ENCODE measurements at regions not wholly inside any gene's neighbourhood (a gene's known extent, or its start where the extent isn't known, plus 50 kb on each side); places are given as distances from the start of the nearest gene placed in this dataset.
"Not testable (repeated sequence)": the region's sequence is repeated elsewhere in the genome, so short reads cannot be mapped to it uniquely, and the experiment has no call there.

- Mint-ChIP-seq H3K27me3 (no peaks in the 10 kb centered on the region), H3K27ac (no peak overlapping the region), H3K9me3 (ENCODE audit: low read depth) (peaks cover 9% of the 10 kb centered on the region)
These were observed 90.4 kb downstream of the PTPRS start for GRCh38 chr19:5250127-5250659.

GRCh38 chr19:5249526-5249925 lies 91.1 kb downstream of the PTPRS start:
- Mint-ChIP-seq H3K27me3 (no peaks in the 10 kb centered on the region), H3K4me1 (ENCODE audit: low read depth) (peaks cover 3% of the 10 kb centered on the region), H3K9me3 (ENCODE audit: low read depth) (peaks cover 5% of the 10 kb centered on the region), H3K4me3 (no peak overlapping the region), H3K27ac (no peak overlapping the region), H3K36me3 (no peaks in the 10 kb centered on the region)

More at GRCh38 chr19:5250127-5250659, 90.4 kb downstream of the PTPRS start:
- Mint-ChIP-seq H3K4me3 (no peak overlapping the region), H3K36me3 (peaks cover 1% of the 10 kb centered on the region), H3K4me1 (ENCODE audit: low read depth) (peaks cover 3% of the 10 kb centered on the region)

- no peaks in the 10 kb centered on the region for H3K9me3 Mint-ChIP-seq (ENCODE audit: low read depth)
- no peaks in the 10 kb centered on the region for H3K27me3 Mint-ChIP-seq
- no peak overlapping the region for H3K4me3 Mint-ChIP-seq
- H3K27ac Mint-ChIP-seq = no peak overlapping the region
- no peaks in the 10 kb centered on the region for H3K36me3 Mint-ChIP-seq
- peaks cover 3% of the 10 kb centered on the region for H3K4me1 Mint-ChIP-seq (ENCODE audit: low read depth)
These were observed 92.5 kb downstream of the PTPRS start for GRCh38 chr19:5247957-5248705.

- H3K27me3 Mint-ChIP-seq = no peaks in the 10 kb centered on the region
- H3K9me3 Mint-ChIP-seq (ENCODE audit: low read depth) = no peaks in the 10 kb centered on the region
- H3K36me3 Mint-ChIP-seq = no peaks in the 10 kb centered on the region
- H3K4me1 Mint-ChIP-seq (ENCODE audit: low read depth) = peaks cover 3% of the 10 kb centered on the region
- no peak overlapping the region for H3K4me3 Mint-ChIP-seq
- H3K27ac Mint-ChIP-seq = no peak overlapping the region
These were observed 94.0 kb downstream of the PTPRS start for GRCh38 chr19:5246554-5247155.

- no peaks in the 10 kb centered on the region for H3K27me3 Mint-ChIP-seq
- H3K4me1 Mint-ChIP-seq (ENCODE audit: low read depth) = peaks cover 3% of the 10 kb centered on the region
- no peak overlapping the region for H3K27ac Mint-ChIP-seq
- no peak overlapping the region for H3K4me3 Mint-ChIP-seq
- H3K9me3 Mint-ChIP-seq (ENCODE audit: low read depth) = no peaks in the 10 kb centered on the region
- no peaks in the 10 kb centered on the region for H3K36me3 Mint-ChIP-seq
These were observed 94.7 kb downstream of the PTPRS start for GRCh38 chr19:5245631-5246553.

GRCh38 chr19:5244351-5244750 lies 96.3 kb downstream of the PTPRS start:
- no peaks in the 10 kb centered on the region for H3K36me3 Mint-ChIP-seq
- H3K27ac Mint-ChIP-seq = no peak overlapping the region
- peaks cover 3% of the 10 kb centered on the region for H3K4me1 Mint-ChIP-seq (ENCODE audit: low read depth)
- no peaks in the 10 kb centered on the region for H3K27me3 Mint-ChIP-seq
- no peak overlapping the region for H3K4me3 Mint-ChIP-seq
- H3K9me3 Mint-ChIP-seq (ENCODE audit: low read depth) = no peaks in the 10 kb centered on the region

GRCh38 chr19:5243878-5244277 lies 96.7 kb downstream of the PTPRS start:
- Mint-ChIP-seq H3K4me1 (ENCODE audit: low read depth) (peaks cover 3% of the 10 kb centered on the region), H3K27ac (no peak overlapping the region), H3K9me3 (ENCODE audit: low read depth) (no peaks in the 10 kb centered on the region), H3K27me3 (no peaks in the 10 kb centered on the region), H3K36me3 (no peaks in the 10 kb centered on the region), H3K4me3 (no peak overlapping the region)

GRCh38 chr19:5241896-5242295 lies 98.7 kb downstream of the PTPRS start:
- H3K27me3 Mint-ChIP-seq; H3K4me1 Mint-ChIP-seq (ENCODE audit: low read depth); H3K36me3 Mint-ChIP-seq; H3K27ac Mint-ChIP-seq; H3K4me3 Mint-ChIP-seq; H3K9me3 Mint-ChIP-seq (ENCODE audit: low read depth): not testable (repeated sequence)

- Mint-ChIP-seq H3K36me3 (no peaks in the 10 kb centered on the region), H3K4me3 (no peak overlapping the region), H3K27me3 (no peaks in the 10 kb centered on the region), H3K27ac (no peak overlapping the region), H3K4me1 (ENCODE audit: low read depth) (no peaks in the 10 kb centered on the region), H3K9me3 (ENCODE audit: low read depth) (no peaks in the 10 kb centered on the region)
These were observed 100.6 kb downstream of the PTPRS start for GRCh38 chr19:5240011-5240410.

GRCh38 chr19:5238700-5239099 lies 101.9 kb downstream of the PTPRS start:
- Mint-ChIP-seq H3K4me3 (no peak overlapping the region), H3K36me3 (no peaks in the 10 kb centered on the region), H3K9me3 (ENCODE audit: low read depth) (no peaks in the 10 kb centered on the region), H3K27me3 (no peaks in the 10 kb centered on the region), H3K4me1 (ENCODE audit: low read depth) (no peaks in the 10 kb centered on the region), H3K27ac (no peak overlapping the region)

- Mint-ChIP-seq H3K27me3 (no peaks in the 10 kb centered on the region), H3K36me3 (no peaks in the 10 kb centered on the region), H3K4me3 (no peak overlapping the region), H3K27ac (no peak overlapping the region), H3K9me3 (ENCODE audit: low read depth) (no peaks in the 10 kb centered on the region), H3K4me1 (ENCODE audit: low read depth) (no peaks in the 10 kb centered on the region)
These were observed 102.6 kb downstream of the PTPRS start for GRCh38 chr19:5237939-5238480.

- H3K4me1 Mint-ChIP-seq (ENCODE audit: low read depth) = no peaks in the 10 kb centered on the region
- H3K4me3 Mint-ChIP-seq = no peak overlapping the region
- H3K27ac Mint-ChIP-seq = no peak overlapping the region
- H3K36me3 Mint-ChIP-seq = no peaks in the 10 kb centered on the region
- no peaks in the 10 kb centered on the region for H3K27me3 Mint-ChIP-seq
- H3K9me3 Mint-ChIP-seq (ENCODE audit: low read depth) = no peaks in the 10 kb centered on the region
These were observed 103.3 kb downstream of the PTPRS start for GRCh38 chr19:5237190-5237780.

GRCh38 chr19:5235458-5236219 lies 105.0 kb downstream of the PTPRS start:
- no peaks in the 10 kb centered on the region for H3K36me3 Mint-ChIP-seq
- no peaks in the 10 kb centered on the region for H3K9me3 Mint-ChIP-seq (ENCODE audit: low read depth)
- no peaks in the 10 kb centered on the region for H3K4me1 Mint-ChIP-seq (ENCODE audit: low read depth)
- peaks cover 1% of the 10 kb centered on the region for H3K27me3 Mint-ChIP-seq
- H3K27ac Mint-ChIP-seq = no peak overlapping the region
- no peak overlapping the region for H3K4me3 Mint-ChIP-seq

GRCh38 chr19:5234412-5234811 lies 106.2 kb downstream of the PTPRS start:
- peaks cover 2% of the 10 kb centered on the region for H3K4me1 Mint-ChIP-seq (ENCODE audit: low read depth)
- no peak overlapping the region for H3K4me3 Mint-ChIP-seq
- no peaks in the 10 kb centered on the region for H3K9me3 Mint-ChIP-seq (ENCODE audit: low read depth)
- no peak overlapping the region for H3K27ac Mint-ChIP-seq
- H3K27me3 Mint-ChIP-seq = peaks cover 5% of the 10 kb centered on the region
- no peaks in the 10 kb centered on the region for H3K36me3 Mint-ChIP-seq
